ENCODE measurements at regions not wholly inside any gene's neighbourhood (a gene's known extent, or its start where the extent isn't known, plus 50 kb on each side); places are given as distances from the start of the nearest gene placed in this dataset.

DNA sequence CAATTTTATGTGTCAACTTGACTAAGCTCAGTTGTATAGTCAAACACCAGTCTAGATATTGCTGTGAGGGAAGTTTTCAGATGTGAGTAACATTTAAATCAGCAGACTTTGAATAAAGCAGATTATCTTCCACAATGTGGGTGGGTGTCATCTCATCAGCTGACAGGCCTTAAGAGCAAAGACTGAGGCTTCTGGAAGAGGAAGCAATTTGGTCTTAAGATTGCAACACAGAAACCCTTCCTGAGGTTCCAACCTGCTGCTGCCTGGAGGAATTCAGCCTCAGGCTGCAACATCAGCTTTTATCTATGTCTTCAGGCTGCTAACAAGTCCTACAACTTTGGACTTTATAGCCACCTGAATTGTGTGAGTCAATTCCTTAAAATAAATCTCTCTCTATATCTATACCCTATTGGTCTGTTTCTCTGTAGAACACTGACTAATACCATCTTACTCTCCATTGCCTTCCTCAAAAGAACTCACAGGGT, 277.2 kb upstream of the PLET1 start:
- H3K9me3 ChIP-seq (ENCODE audit: control insufficient read depth, insufficient read depth, low read length), result no peaks in the 10 kb centered on the region
- peaks cover 10% of the 10 kb centered on the region for H3K27me3 ChIP-seq (ENCODE audit: control insufficient read depth, insufficient read depth, low read length)
- no peaks in the 10 kb centered on the region for H3K36me3 ChIP-seq (ENCODE audit: control insufficient read depth, insufficient read depth, low read length)
- no peak overlapping the region for H2AK5ac ChIP-seq (ENCODE audit: low read depth, low read length)
- H3K23ac ChIP-seq (ENCODE audit: low read depth, low read length), result no peak overlapping the region
- H3K14ac ChIP-seq (replicated peaks; ENCODE audit: low read depth, low read length), result no peak overlapping the region
- no peak overlapping the region for H3K4ac ChIP-seq (ENCODE audit: low read depth, low read length)
- dilution Hi-C loops (cut with HindIII; ENCODE audit: low sequenced_read_pairs, unreplicated experiment) (no loop called here), in situ Hi-C loops (cut with MboI; ENCODE audit: low sequenced_read_pairs) (no loop called here), intact Hi-C loops (cut with micrococcal nuclease) (no loop called here)
- no peak overlapping the region for H3K9ac ChIP-seq (ENCODE audit: low read depth, low read length)
- no peaks in the 10 kb centered on the region for H3K9me1 ChIP-seq (ENCODE audit: insufficient read depth, low read length)
- H2BK5ac ChIP-seq (ENCODE audit: low read depth, low read length, poor library complexity, severe bottlenecking), result no peak overlapping the region
- DNase-seq (no peak), ATAC-seq (ENCODE audit: low read depth) (no peak)
- TF ChIP-seq MAZ (IDR thresholded peaks at IDR 0.05; ENCODE audit: borderline replicate concordance, low read depth, low read length), result no peak
- BruUV-seq (replicated peaks), result no TSS peak
- ChIA-PET POLR2A (ENCODE audit: unreplicated experiment) (no interaction called here), CTCF (interaction anchor here (0.6 to 2.1 kb wide), 3 partner anchors 18 to 224 kb away, joined by 4 to 8 read pairs (median 4); no protein-coding TSS in a partner anchor)
- no peak overlapping the region for H2AK9ac ChIP-seq (replicated peaks; ENCODE audit: low read depth, low read length, poor library complexity)
- H4K20me1 ChIP-seq (ENCODE audit: insufficient read depth, low read length), result no peaks in the 10 kb centered on the region
- no peaks in the 10 kb centered on the region for H3K4me1 ChIP-seq (ENCODE audit: control insufficient read depth, insufficient read depth, low read length)
- no peak overlapping the region for H2BK15ac ChIP-seq (ENCODE audit: low read depth, low read length)
- H3K79me1 ChIP-seq (ENCODE audit: low read depth in 1 of 2, low read length in 2 of 2), result no peaks in the 10 kb centered on the region
- no peak overlapping the region for H3K56ac ChIP-seq (ENCODE audit: extremely low read depth, insufficient read depth, low read length)
- H4K5ac ChIP-seq (ENCODE audit: low read depth, low read length), result no peak overlapping the region
- no peak overlapping the region for H3K18ac ChIP-seq (ENCODE audit: low read depth, low read length)
- H2BK20ac ChIP-seq (ENCODE audit: low read depth, low read length), result no peak overlapping the region
- no peak overlapping the region for H2BK120ac ChIP-seq (ENCODE audit: low read depth, low read length)
- H2AFZ ChIP-seq (replicated peaks; ENCODE audit: low read length, poor library complexity), result no peak overlapping the region
- H3K27ac ChIP-seq (ENCODE audit: insufficient read depth, low read length), result no peak overlapping the region
- no peak overlapping the region for H3K4me2 ChIP-seq (ENCODE audit: low read depth, low read length)
- H3K4me3 ChIP-seq (ENCODE audit: insufficient read depth, low read depth, low read length), result no peak overlapping the region
- no peak overlapping the region for H4K8ac ChIP-seq (ENCODE audit: low read depth in 2 of 2, low read length in 2 of 2)
- H4K91ac ChIP-seq (ENCODE audit: insufficient read depth, low read depth, low read length), result no peak overlapping the region
